IPS DF 4.7 (cell line): ENCODE measurements at regions not wholly inside any gene's neighbourhood (a gene's known extent, or its start where the extent isn't known, plus 50 kb on each side); places are given as distances from the start of the nearest gene placed in this dataset.

Experiments used
- DNase-seq: peaks from one replicate; pipeline ENCODE4 v3.0.0-alpha.2; 2013; ENCODE audit warnings: low spot score; ENCODE audit errors: extremely low read depth

GRCh38 chr1:198861636-198862035, 222.8 kb downstream of the PTPRC start:
- no peak for DNase-seq

- no peak for DNase-seq
Measured at GRCh38 chr1:198864695-198865094, 225.9 kb downstream of the PTPRC start.

- DNase-seq = no peak
Measured at GRCh38 chr1:198865319-198865718, 226.5 kb downstream of the PTPRC start.

GRCh38 chr1:198867182-198867581, 228.3 kb downstream of the PTPRC start:
- DNase-seq = no peak

- DNase-seq = no peak
Measured at GRCh38 chr1:198873696-198874230, 234.9 kb downstream of the PTPRC start.

GRCh38 chr1:198876371-198876871, 237.6 kb downstream of the PTPRC start:
- DNase-seq = no peak

- no peak for DNase-seq
Measured at GRCh38 chr1:198878566-198878965, 239.7 kb downstream of the PTPRC start.

GRCh38 chr1:198879711-198880306, 241.0 kb downstream of the PTPRC start:
- no peak for DNase-seq

- DNase-seq = no peak
Measured at GRCh38 chr1:198880397-198880796, 241.6 kb downstream of the PTPRC start.

- DNase-seq = no peak
Measured at GRCh38 chr1:198880818-198881597, 242.2 kb downstream of the PTPRC start.

GRCh38 chr1:198883184-198883583, 244.3 kb downstream of the PTPRC start:
- no peak for DNase-seq

- DNase-seq = no peak
Measured at GRCh38 chr1:198887866-198888265, 249.0 kb downstream of the PTPRC start.

GRCh38 chr1:198888379-198888943, 249.6 kb downstream of the PTPRC start:
- DNase-seq = no peak

- DNase-seq = no peak
Measured at GRCh38 chr1:198889101-198889500, 250.3 kb downstream of the PTPRC start.

- DNase-seq = no peak
Measured at GRCh38 chr1:198889749-198890148, 250.9 kb downstream of the PTPRC start.

GRCh38 chr1:198890214-198890930, 251.5 kb downstream of the PTPRC start:
- no peak for DNase-seq

- DNase-seq = no peak
Measured at GRCh38 chr1:198892065-198892464, 253.2 kb downstream of the PTPRC start.

- DNase-seq = no peak
Measured at GRCh38 chr1:198893141-198893540, 254.3 kb downstream of the PTPRC start.

GRCh38 chr1:198893763-198894444, 255.1 kb downstream of the PTPRC start:
- no peak for DNase-seq

- DNase-seq = no peak
Measured at GRCh38 chr1:198901266-198901665, 262.4 kb downstream of the PTPRC start.

- DNase-seq = no peak
Measured at GRCh38 chr1:198902655-198903054, 263.8 kb downstream of the PTPRC start.
